MM.1S (cell line): ENCODE measurements at regions not wholly inside any gene's neighbourhood (a gene's known extent, or its start where the extent isn't known, plus 50 kb on each side); places are given as distances from the start of the nearest gene placed in this dataset.

ENCODE experiments used
- DNase-seq: peaks from one replicate; pipeline ENCODE4 v3.0.0-alpha.2; 2015
- H2AFZ ChIP-seq: fragments of 300-600 bp; sonication (generic); 2 replicates; pipeline ENCODE4 v1.6.0; 2016; ENCODE audit warnings: antibody characterized with exemption, low read length
- H3F3A ChIP-seq: fragments of 300-600 bp; sonication (generic); 2 replicates; pipeline ENCODE4 v1.6.1; 2016; ENCODE audit warnings: mild to moderate bottlenecking, antibody characterized with exemption, low read length, moderate library complexity, mixed read lengths; ENCODE audit not compliant: insufficient read depth
- H3K27ac ChIP-seq: fragments of 300-600 bp; sonication (generic); 2 replicates; pipeline ENCODE4 v1.5.1; 2016; ENCODE audit warnings: mild to moderate bottlenecking, low read length
- H3K27me3 ChIP-seq: fragments of 300-600 bp; sonication (generic); replicated peaks from 2 replicates; pipeline ENCODE4 v1.6.0; 2016; ENCODE audit warnings: low read length; ENCODE audit not compliant: insufficient read depth
- H3K36me3 ChIP-seq: fragments of 300-600 bp; sonication (generic); replicated peaks from 2 replicates; pipeline ENCODE4 v1.6.1; 2016; ENCODE audit warnings: mild to moderate bottlenecking, low read length, mixed read lengths; ENCODE audit not compliant: insufficient read depth
- H3K4me1 ChIP-seq: fragments of 300-600 bp; sonication (generic); 2 replicates; pipeline ENCODE4 v1.6.1; 2016; ENCODE audit warnings: low read length, mixed read lengths
- H3K4me2 ChIP-seq: fragments of 300-600 bp; sonication (generic); 2 replicates; pipeline ENCODE4 v1.6.0; 2016; ENCODE audit warnings: low read depth, low read length
- H3K4me3 ChIP-seq: fragments of 300-600 bp; sonication (generic); 2 replicates; pipeline ENCODE4 v1.5.1; 2016; ENCODE audit warnings: low read length, mixed read lengths
- H3K79me2 ChIP-seq: fragments of 300-600 bp; sonication (generic); 2 replicates; pipeline ENCODE4 v1.6.1; 2016; ENCODE audit warnings: mixed run types, low read length, mixed read lengths
- H3K9ac ChIP-seq: fragments of 300-600 bp; sonication (generic); 2 replicates; pipeline ENCODE4 v1.6.1; 2016; ENCODE audit warnings: low read length, mixed read lengths
- H3K9me2 ChIP-seq: fragments of 300-600 bp; sonication (generic); replicated peaks from 2 replicates; pipeline ENCODE4 v1.6.1; 2016; ENCODE audit warnings: mild to moderate bottlenecking, low read length, mixed read lengths; ENCODE audit not compliant: insufficient read depth
- H3K9me3 ChIP-seq: fragments of 300-600 bp; sonication (generic); replicated peaks from 2 replicates; pipeline ENCODE4 v1.6.1; 2016; ENCODE audit warnings: mild to moderate bottlenecking, low read length, mixed read lengths; ENCODE audit not compliant: insufficient read depth
- H4K20me1 ChIP-seq: fragments of 300-600 bp; sonication (generic); 2 replicates; pipeline ENCODE4 v1.6.1; 2016; ENCODE audit warnings: mild to moderate bottlenecking, low read length, moderate library complexity, mixed read lengths; ENCODE audit not compliant: insufficient read depth
- CTCF ChIP-seq: fragments of 300-600 bp; sonication (generic); IDR thresholded peaks from 2 replicates; pipeline ENCODE4 v1.5.1; 2016; ENCODE audit warnings: antibody characterized with exemption, low read length, mixed read lengths
- EZH2 ChIP-seq: fragments of 300-600 bp; sonication (generic); optimal IDR thresholded peaks from 2 replicates; pipeline ENCODE3; 2017; ENCODE audit warnings: low read depth, mild to moderate bottlenecking, antibody characterized with exemption, low read length, mixed read lengths
- EZH2phosphoT487 ChIP-seq: fragments of 300-600 bp; sonication (generic); IDR thresholded peaks from 2 replicates; pipeline ENCODE4 v1.6.1; 2018; ENCODE audit warnings: antibody characterized with exemption, low read length

GRCh38 chr10:30183055-30183402, 123.6 kb upstream of the JCAD start:
- H3K4me2 ChIP-seq, result no peak overlapping the region

GRCh38 chr10:30182191-30183054, 123.0 kb upstream of the JCAD start:
- Histone ChIP-seq H3K27ac (no peak overlapping the region), H4K20me1 (no peaks in the 10 kb centered on the region), H3K36me3 (no peaks in the 10 kb centered on the region), H3K27me3 (no peaks in the 10 kb centered on the region), H3F3A (peaks cover 5% of the 10 kb centered on the region; the same call in 1 of the 2 replicates), H3K4me3 (no peak overlapping the region), H3K79me2 (no peaks in the 10 kb centered on the region), H3K4me2 (no peak overlapping the region), H3K9ac (no peak overlapping the region), H3K9me3 (no peaks in the 10 kb centered on the region), H3K4me1 (0 out of 2 replicates have a peak, but pooled peaks cover 9% of the 10 kb centered on the region), H3K9me2 (no peaks in the 10 kb centered on the region), H2AFZ (no peak overlapping the region)
- TF ChIP-seq CTCF (no peak), EZH2 (no peak), EZH2phosphoT487 (no peak)
- DNase-seq, result no peak

More at GRCh38 chr10:30183055-30183402, 123.6 kb upstream of the JCAD start:
- Histone ChIP-seq H3F3A (peaks cover 5% of the 10 kb centered on the region; the same call in 1 of the 2 replicates), H4K20me1 (no peaks in the 10 kb centered on the region), H3K9me3 (no peaks in the 10 kb centered on the region), H3K79me2 (no peaks in the 10 kb centered on the region), H3K4me1 (0 out of 2 replicates have a peak, but pooled peaks cover 9% of the 10 kb centered on the region), H3K9me2 (no peaks in the 10 kb centered on the region), H2AFZ (no peak overlapping the region), H3K9ac (no peak overlapping the region), H3K36me3 (no peaks in the 10 kb centered on the region), H3K4me3 (no peak overlapping the region), H3K27me3 (no peaks in the 10 kb centered on the region), H3K27ac (no peak overlapping the region)
- TF ChIP-seq CTCF (no peak), EZH2phosphoT487 (no peak), EZH2 (no peak)
- no peak for DNase-seq

- Histone ChIP-seq H3K4me1 (no peaks in the 10 kb centered on the region), H3K36me3 (no peaks in the 10 kb centered on the region), H4K20me1 (no peaks in the 10 kb centered on the region), H3K4me3 (no peak overlapping the region), H3K4me2 (no peak overlapping the region), H3K27me3 (no peaks in the 10 kb centered on the region), H3K9me3 (no peaks in the 10 kb centered on the region), H3F3A (no peaks in the 10 kb centered on the region), H3K79me2 (no peaks in the 10 kb centered on the region), H2AFZ (no peak overlapping the region), H3K9me2 (no peaks in the 10 kb centered on the region), H3K27ac (no peak overlapping the region), H3K9ac (no peak overlapping the region)
- DNase-seq, result no peak
- TF ChIP-seq EZH2, result no peak
- no peak for TF ChIP-seq EZH2phosphoT487
- no peak for TF ChIP-seq CTCF
Observed at GRCh38 chr10:30178356-30178964, 119.1 kb upstream of the JCAD start.
